ENCODE measurements at regions not wholly inside any gene's neighbourhood (a gene's known extent, or its start where the extent isn't known, plus 50 kb on each side); places are given as distances from the start of the nearest gene placed in this dataset.

GRCh38 chr14:71212093-71212492, 304.8 kb downstream of the PCNX1 start:
- H3K4me3 Mint-ChIP-seq, result no peak overlapping the region
- H3K9me3 Mint-ChIP-seq, result peaks cover 7% of the 10 kb centered on the region
- peaks cover 14% of the 10 kb centered on the region for H3K4me1 Mint-ChIP-seq
- TF ChIP-seq, protein P1, sequence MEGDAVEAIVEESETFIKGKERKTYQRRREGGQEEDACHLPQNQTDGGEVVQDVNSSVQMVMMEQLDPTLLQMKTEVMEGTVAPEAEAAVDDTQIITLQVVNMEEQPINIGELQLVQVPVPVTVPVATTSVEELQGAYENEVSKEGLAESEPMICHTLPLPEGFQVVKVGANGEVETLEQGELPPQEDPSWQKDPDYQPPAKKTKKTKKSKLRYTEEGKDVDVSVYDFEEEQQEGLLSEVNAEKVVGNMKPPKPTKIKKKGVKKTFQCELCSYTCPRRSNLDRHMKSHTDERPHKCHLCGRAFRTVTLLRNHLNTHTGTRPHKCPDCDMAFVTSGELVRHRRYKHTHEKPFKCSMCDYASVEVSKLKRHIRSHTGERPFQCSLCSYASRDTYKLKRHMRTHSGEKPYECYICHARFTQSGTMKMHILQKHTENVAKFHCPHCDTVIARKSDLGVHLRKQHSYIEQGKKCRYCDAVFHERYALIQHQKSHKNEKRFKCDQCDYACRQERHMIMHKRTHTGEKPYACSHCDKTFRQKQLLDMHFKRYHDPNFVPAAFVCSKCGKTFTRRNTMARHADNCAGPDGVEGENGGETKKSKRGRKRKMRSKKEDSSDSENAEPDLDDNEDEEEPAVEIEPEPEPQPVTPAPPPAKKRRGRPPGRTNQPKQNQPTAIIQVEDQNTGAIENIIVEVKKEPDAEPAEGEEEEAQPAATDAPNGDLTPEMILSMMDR (IDR thresholded peaks at IDR 0.05; ENCODE audit: unreplicated experiment in 3 of 3), result no peak
- H3K27me3 Mint-ChIP-seq (ENCODE audit: low read depth), result peaks cover 5% of the 10 kb centered on the region
- H3K36me3 Mint-ChIP-seq (ENCODE audit: low read depth), result no peaks in the 10 kb centered on the region
- H3K27ac Mint-ChIP-seq, result no peak overlapping the region

DNA sequence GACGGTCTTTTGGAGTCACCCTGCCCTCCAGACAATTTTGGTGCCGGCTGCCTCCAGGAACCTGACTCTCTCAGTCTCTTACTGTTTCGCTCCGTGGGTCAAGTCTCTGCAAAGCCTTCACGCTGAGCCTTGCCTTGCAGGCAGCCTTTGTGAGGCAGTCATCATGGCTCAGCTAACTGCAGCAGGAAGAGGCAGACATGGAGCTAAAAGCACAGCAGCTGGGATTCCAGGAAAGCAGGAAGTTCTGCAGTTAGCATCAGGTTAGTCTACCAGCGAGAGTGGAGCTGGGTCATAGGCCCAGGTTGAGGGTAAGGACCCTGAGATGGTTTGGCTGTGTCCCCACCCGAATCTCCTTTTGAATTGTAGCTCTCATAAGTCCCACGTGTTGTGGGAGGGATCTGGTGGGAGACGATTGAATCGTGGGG, 305.4 kb downstream of the PCNX1 start:
- H3K9me3 Mint-ChIP-seq, result peaks cover 10% of the 10 kb centered on the region

GRCh38 chr14:71214241-71214640, 307.0 kb downstream of the PCNX1 start:
- H3K4me1 Mint-ChIP-seq, result peaks cover 14% of the 10 kb centered on the region
- H3K27me3 Mint-ChIP-seq (ENCODE audit: low read depth), result peaks cover 3% of the 10 kb centered on the region
- no peak overlapping the region for H3K4me3 Mint-ChIP-seq
- TF ChIP-seq, protein P1 (IDR thresholded peaks at IDR 0.05; ENCODE audit: unreplicated experiment in 3 of 3), result no peak
- no peak overlapping the region for H3K27ac Mint-ChIP-seq
- no peaks in the 10 kb centered on the region for H3K36me3 Mint-ChIP-seq (ENCODE audit: low read depth)
- peaks cover 12% of the 10 kb centered on the region for H3K9me3 Mint-ChIP-seq

More for the DNA sequence above, 305.4 kb downstream of the PCNX1 start:
- Mint-ChIP-seq H3K4me1 (peaks cover 14% of the 10 kb centered on the region), H3K27ac (peak overlapping the region; percentile 13 to 48 (median 14)), H3K27me3 (ENCODE audit: low read depth) (peaks cover 5% of the 10 kb centered on the region), H3K36me3 (ENCODE audit: low read depth) (no peaks in the 10 kb centered on the region), H3K4me3 (no peak overlapping the region)
- TF ChIP-seq, protein P1 (IDR thresholded peaks at IDR 0.05; ENCODE audit: unreplicated experiment in 3 of 3), result no peak

- TF ChIP-seq, protein P1 (IDR thresholded peaks at IDR 0.05; ENCODE audit: unreplicated experiment in 3 of 3), result no peak
- no peaks in the 10 kb centered on the region for H3K4me1 Mint-ChIP-seq
- H3K27me3 Mint-ChIP-seq (ENCODE audit: low read depth), result peaks cover 3% of the 10 kb centered on the region
Measured at GRCh38 chr14:71220462-71220861, 313.2 kb downstream of the PCNX1 start.

GRCh38 chr14:71221119-71221518, 313.9 kb downstream of the PCNX1 start:
- TF ChIP-seq, protein P1 (IDR thresholded peaks at IDR 0.05; ENCODE audit: unreplicated experiment in 3 of 3), result no peak
- no peak overlapping the region for H3K4me3 Mint-ChIP-seq
- H3K9me3 Mint-ChIP-seq, result peaks cover 9% of the 10 kb centered on the region
- no peaks in the 10 kb centered on the region for H3K36me3 Mint-ChIP-seq (ENCODE audit: low read depth)
- peaks cover 3% of the 10 kb centered on the region for H3K27me3 Mint-ChIP-seq (ENCODE audit: low read depth)
- no peak overlapping the region for H3K27ac Mint-ChIP-seq
- no peaks in the 10 kb centered on the region for H3K4me1 Mint-ChIP-seq

More at GRCh38 chr14:71220462-71220861, 313.2 kb downstream of the PCNX1 start:
- Mint-ChIP-seq H3K4me3 (no peak overlapping the region), H3K27ac (no peak overlapping the region), H3K9me3 (peaks cover 9% of the 10 kb centered on the region), H3K36me3 (ENCODE audit: low read depth) (no peaks in the 10 kb centered on the region)

DNA sequence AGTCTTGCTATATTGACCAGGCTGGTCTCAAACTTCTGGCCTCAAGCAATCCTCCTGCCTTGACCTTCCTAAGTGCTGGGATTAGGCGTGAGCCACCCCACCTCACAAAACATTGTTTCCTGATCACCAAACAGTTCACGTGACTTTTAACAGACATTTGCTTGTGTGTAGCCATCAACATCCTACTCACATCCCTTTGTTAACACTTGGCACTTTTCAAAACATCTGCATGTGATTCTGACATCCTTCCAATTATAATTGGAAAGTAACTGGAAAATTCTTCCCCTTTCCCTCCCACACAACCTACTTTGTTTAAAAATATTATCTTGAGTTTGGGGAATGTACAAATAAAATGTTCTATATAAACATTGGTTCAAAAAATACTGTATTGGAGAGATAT, 317.9 kb downstream of the PCNX1 start:
- Mint-ChIP-seq H3K4me1 (peaks cover 4% of the 10 kb centered on the region), H3K9me3 (no peaks in the 10 kb centered on the region)

More for the DNA sequence above, 317.9 kb downstream of the PCNX1 start:
- Mint-ChIP-seq H3K4me3 (no peak overlapping the region), H3K36me3 (ENCODE audit: low read depth) (no peaks in the 10 kb centered on the region), H3K27ac (no peak overlapping the region), H3K27me3 (ENCODE audit: low read depth) (no peaks in the 10 kb centered on the region)
- TF ChIP-seq, protein P1 (IDR thresholded peaks at IDR 0.05; ENCODE audit: unreplicated experiment in 3 of 3), result no peak
